ENCODE measurements at regions not wholly inside any gene's neighbourhood (a gene's known extent, or its start where the extent isn't known, plus 50 kb on each side); places are given as distances from the start of the nearest gene placed in this dataset.

GRCh38 chr13:31896427-31896826 is 135.1 kb upstream of the FRY start:
- H3K27me3 ChIP-seq (ENCODE audit: insufficient read depth, low read depth): no peaks in the 10 kb centered on the region
- no peaks in the 10 kb centered on the region for H4K20me1 ChIP-seq (ENCODE audit: insufficient read depth)
- peak overlapping the region; percentile 49 for H2AFZ ChIP-seq (ENCODE audit: low read depth)
- H3K9ac ChIP-seq: peak overlapping the region; percentile 9; the same call in 1 of the 2 replicates
- H3K36me3 ChIP-seq (ENCODE audit: insufficient read depth): no peaks in the 10 kb centered on the region
- TF ChIP-seq, protein P1, sequence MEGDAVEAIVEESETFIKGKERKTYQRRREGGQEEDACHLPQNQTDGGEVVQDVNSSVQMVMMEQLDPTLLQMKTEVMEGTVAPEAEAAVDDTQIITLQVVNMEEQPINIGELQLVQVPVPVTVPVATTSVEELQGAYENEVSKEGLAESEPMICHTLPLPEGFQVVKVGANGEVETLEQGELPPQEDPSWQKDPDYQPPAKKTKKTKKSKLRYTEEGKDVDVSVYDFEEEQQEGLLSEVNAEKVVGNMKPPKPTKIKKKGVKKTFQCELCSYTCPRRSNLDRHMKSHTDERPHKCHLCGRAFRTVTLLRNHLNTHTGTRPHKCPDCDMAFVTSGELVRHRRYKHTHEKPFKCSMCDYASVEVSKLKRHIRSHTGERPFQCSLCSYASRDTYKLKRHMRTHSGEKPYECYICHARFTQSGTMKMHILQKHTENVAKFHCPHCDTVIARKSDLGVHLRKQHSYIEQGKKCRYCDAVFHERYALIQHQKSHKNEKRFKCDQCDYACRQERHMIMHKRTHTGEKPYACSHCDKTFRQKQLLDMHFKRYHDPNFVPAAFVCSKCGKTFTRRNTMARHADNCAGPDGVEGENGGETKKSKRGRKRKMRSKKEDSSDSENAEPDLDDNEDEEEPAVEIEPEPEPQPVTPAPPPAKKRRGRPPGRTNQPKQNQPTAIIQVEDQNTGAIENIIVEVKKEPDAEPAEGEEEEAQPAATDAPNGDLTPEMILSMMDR (conservative IDR thresholded peaks at IDR 0.05; ENCODE audit: low read depth, low read length): no peak
- H3K4me2 ChIP-seq: peak overlapping the region; percentile 68
- H3K79me2 ChIP-seq (ENCODE audit: insufficient read depth, low read depth): no peaks in the 10 kb centered on the region
- H3K27ac ChIP-seq: peak overlapping the region; percentile 28; the same call in 1 of the 2 replicates
- peaks cover 87% of the 10 kb centered on the region for H3K4me1 ChIP-seq (ENCODE audit: low read depth, poor library complexity, severe bottlenecking)
- no peak overlapping the region for H3K4me3 ChIP-seq (IDR thresholded peaks at IDR 0.05; ENCODE audit: insufficient read depth, low read depth, low read length)

GRCh38 chr13:31898378-31899071 is 133.0 kb upstream of the FRY start:
- Histone ChIP-seq H3K79me2 (ENCODE audit: insufficient read depth, low read depth) (no peaks in the 10 kb centered on the region), H3K27me3 (ENCODE audit: insufficient read depth, low read depth) (no peaks in the 10 kb centered on the region), H2AFZ (ENCODE audit: low read depth) (no peak overlapping the region; the same call in 1 of the 2 replicates), H3K9ac (no peak overlapping the region), H3K4me3 (IDR thresholded peaks at IDR 0.05; ENCODE audit: insufficient read depth, low read depth, low read length) (no peak overlapping the region), H4K20me1 (ENCODE audit: insufficient read depth) (no peaks in the 10 kb centered on the region), H3K4me2 (peak overlapping the region; percentile 37), H3K36me3 (ENCODE audit: insufficient read depth) (no peaks in the 10 kb centered on the region), H3K27ac (no peak overlapping the region), H3K4me1 (ENCODE audit: low read depth, poor library complexity, severe bottlenecking) (peaks cover 69% of the 10 kb centered on the region)
- TF ChIP-seq, protein P1 (conservative IDR thresholded peaks at IDR 0.05; ENCODE audit: low read depth, low read length): no peak

GRCh38 chr13:31901985-31902384 is 129.6 kb upstream of the FRY start:
- Histone ChIP-seq H3K27ac (no peak overlapping the region), H4K20me1 (ENCODE audit: insufficient read depth) (no peaks in the 10 kb centered on the region), H3K79me2 (ENCODE audit: insufficient read depth, low read depth) (no peaks in the 10 kb centered on the region), H3K9ac (no peak overlapping the region), H3K27me3 (ENCODE audit: insufficient read depth, low read depth) (no peaks in the 10 kb centered on the region), H2AFZ (ENCODE audit: low read depth) (no peak overlapping the region), H3K36me3 (ENCODE audit: insufficient read depth) (no peaks in the 10 kb centered on the region), H3K4me3 (IDR thresholded peaks at IDR 0.05; ENCODE audit: insufficient read depth, low read depth, low read length) (no peak overlapping the region), H3K4me1 (ENCODE audit: low read depth, poor library complexity, severe bottlenecking) (peaks cover 34% of the 10 kb centered on the region), H3K4me2 (no peak overlapping the region)
- TF ChIP-seq, protein P1 (conservative IDR thresholded peaks at IDR 0.05; ENCODE audit: low read depth, low read length): no peak

- Histone ChIP-seq H3K9ac (no peak overlapping the region), H3K4me3 (IDR thresholded peaks at IDR 0.05; ENCODE audit: insufficient read depth, low read depth, low read length) (no peak overlapping the region), H3K36me3 (ENCODE audit: insufficient read depth) (no peaks in the 10 kb centered on the region), H3K27me3 (ENCODE audit: insufficient read depth, low read depth) (no peaks in the 10 kb centered on the region), H3K27ac (no peak overlapping the region), H3K4me1 (ENCODE audit: low read depth, poor library complexity, severe bottlenecking) (peaks cover 21% of the 10 kb centered on the region), H3K4me2 (no peak overlapping the region), H2AFZ (ENCODE audit: low read depth) (no peak overlapping the region), H3K79me2 (ENCODE audit: insufficient read depth, low read depth) (no peaks in the 10 kb centered on the region), H4K20me1 (ENCODE audit: insufficient read depth) (no peaks in the 10 kb centered on the region)
- TF ChIP-seq, protein P1 (conservative IDR thresholded peaks at IDR 0.05; ENCODE audit: low read depth, low read length): no peak
Observed at GRCh38 chr13:31903111-31903815, 128.3 kb upstream of the FRY start.
